ENCODE measurements at regions not wholly inside any gene's neighbourhood (a gene's known extent, or its start where the extent isn't known, plus 50 kb on each side); places are given as distances from the start of the nearest gene placed in this dataset.

DNA sequence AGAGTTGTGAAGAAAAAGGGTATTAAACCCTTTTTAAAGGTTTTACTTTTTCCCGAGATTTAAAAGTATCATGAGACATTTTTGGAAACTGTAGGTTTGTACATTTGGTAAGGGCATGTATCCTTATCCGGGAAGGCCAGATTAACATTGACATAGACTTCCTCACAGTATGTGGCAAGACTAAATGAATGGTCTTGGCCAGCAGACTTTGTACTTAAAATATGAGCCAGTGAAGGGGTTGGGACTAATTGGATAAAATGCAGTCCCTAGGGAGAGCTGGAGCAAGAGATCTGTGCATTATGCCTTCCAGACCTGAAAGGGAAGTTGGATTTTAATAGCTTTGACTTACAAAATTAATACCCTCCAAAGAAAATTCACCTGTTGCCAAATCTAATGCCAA lies 60.4 kb upstream of the CCN2 start:
- Histone ChIP-seq H2AFZ (ENCODE audit: insufficient read depth, low read depth, low read length, poor library complexity, severe bottlenecking) (no peak overlapping the region), H3K36me3 (replicated peaks in 1 of 2; ENCODE audit: control insufficient read depth in 1 of 2, insufficient read depth in 2 of 2, low read length in 2 of 2) (no peaks in the 10 kb centered on the region), H3K27ac (ENCODE audit: low read depth in 1 of 2, low read length in 2 of 2) (no peak overlapping the region), H3K27me3 (ENCODE audit: control insufficient read depth in 2 of 2, insufficient read depth in 2 of 2, low read length in 2 of 2) (no peaks in the 10 kb centered on the region), H3K79me2 (ENCODE audit: insufficient read depth, low read length) (no peaks in the 10 kb centered on the region), H3K4me3 (replicated peaks in 1 of 3; ENCODE audit: low read depth in 2 of 3, low read length in 3 of 3) (no peak overlapping the region), H3K9me3 (replicated peaks in 1 of 2; ENCODE audit: control insufficient read depth in 1 of 2, insufficient read depth in 1 of 2, low read length in 2 of 2) (no peaks in the 10 kb centered on the region), H3K4me2 (replicated peaks; ENCODE audit: extremely low read depth, low read length, poor library complexity, severe bottlenecking) (no peak overlapping the region), H3K9ac (ENCODE audit: insufficient read depth, low read length, poor library complexity, severe bottlenecking) (no peak overlapping the region), H4K20me1 (ENCODE audit: insufficient read depth, low read length) (no peaks in the 10 kb centered on the region), H3K4me1 (ENCODE audit: control insufficient read depth in 1 of 2, insufficient read depth in 2 of 2, low read length in 2 of 2) (no peaks in the 10 kb centered on the region)
- H3K4me1 Mint-ChIP-seq: no peaks in the 10 kb centered on the region
- WGBS (ENCODE audit: insufficient coverage): no CpG with 5 or more reads among the region's 2 CpGs
- intact Hi-C loops (cut with micrococcal nuclease): no loop called here
- TF ChIP-seq CTCF (IDR thresholded peaks at IDR 0.05): no peak
- no peaks in the 10 kb centered on the region for H3K36me3 Mint-ChIP-seq
- peaks cover 0 to 2% (median 0%) of the 10 kb centered on the region in 3 donors for H3K27me3 Mint-ChIP-seq (ENCODE audit: low read depth in 3 of 3)
- H3K27ac Mint-ChIP-seq: no peak overlapping the region
- H3K9me3 Mint-ChIP-seq: no peaks in the 10 kb centered on the region
- H3K4me3 Mint-ChIP-seq: no peak overlapping the region
- no peak for DNase-seq

- Histone ChIP-seq H3K9ac (ENCODE audit: insufficient read depth, low read length, poor library complexity, severe bottlenecking) (no peak overlapping the region), H3K4me1 (ENCODE audit: control insufficient read depth in 1 of 2, insufficient read depth in 2 of 2, low read length in 2 of 2) (no peaks in the 10 kb centered on the region), H3K27me3 (ENCODE audit: control insufficient read depth in 2 of 2, insufficient read depth in 2 of 2, low read length in 2 of 2) (no peaks in the 10 kb centered on the region), H3K27ac (ENCODE audit: low read depth in 1 of 2, low read length in 2 of 2) (no peak overlapping the region), H3K79me2 (ENCODE audit: insufficient read depth, low read length) (no peaks in the 10 kb centered on the region), H2AFZ (ENCODE audit: insufficient read depth, low read depth, low read length, poor library complexity, severe bottlenecking) (no peak overlapping the region), H3K4me3 (replicated peaks in 1 of 3; ENCODE audit: low read depth in 2 of 3, low read length in 3 of 3) (no peak overlapping the region), H3K4me2 (replicated peaks; ENCODE audit: extremely low read depth, low read length, poor library complexity, severe bottlenecking) (no peak overlapping the region), H4K20me1 (ENCODE audit: insufficient read depth, low read length) (no peaks in the 10 kb centered on the region), H3K36me3 (replicated peaks in 1 of 2; ENCODE audit: control insufficient read depth in 1 of 2, insufficient read depth in 2 of 2, low read length in 2 of 2) (no peaks in the 10 kb centered on the region), H3K9me3 (replicated peaks in 1 of 2; ENCODE audit: control insufficient read depth in 1 of 2, insufficient read depth in 1 of 2, low read length in 2 of 2) (no peaks in the 10 kb centered on the region)
- H3K27ac Mint-ChIP-seq: no peak overlapping the region
- no peak overlapping the region for H3K4me3 Mint-ChIP-seq
- peaks cover 6% of the 10 kb centered on the region for H3K4me1 Mint-ChIP-seq
- H3K36me3 Mint-ChIP-seq: no peaks in the 10 kb centered on the region
- no peak for DNase-seq
- peaks cover 0 to 5% (median 0%) of the 10 kb centered on the region in 7 donors for H3K9me3 Mint-ChIP-seq
- no peak for TF ChIP-seq CTCF (IDR thresholded peaks at IDR 0.05)
- H3K27me3 Mint-ChIP-seq (ENCODE audit: low read depth in 3 of 3): peaks cover 0 to 2% (median 0%) of the 10 kb centered on the region in 3 donors
- intact Hi-C loops (cut with micrococcal nuclease): no loop called here
Observed at GRCh38 chr6:132009175-132009574, 58.0 kb upstream of the CCN2 start.

Data from CD14-positive monocyte (primary cell).